GM19455 (cell line): ENCODE measurements at regions not wholly inside any gene's neighbourhood (a gene's known extent, or its start where the extent isn't known, plus 50 kb on each side); places are given as distances from the start of the nearest gene placed in this dataset.
"Not testable (repeated sequence)": the region's sequence is repeated elsewhere in the genome, so short reads cannot be mapped to it uniquely, and the experiment has no call there.

Experiments
- ATAC-seq: cut with Tn5 transposase; IDR thresholded peaks from one replicate; pipeline ENCODE4 v1.9.1; 2021; ENCODE audit not compliant: unreplicated experiment

DNA sequence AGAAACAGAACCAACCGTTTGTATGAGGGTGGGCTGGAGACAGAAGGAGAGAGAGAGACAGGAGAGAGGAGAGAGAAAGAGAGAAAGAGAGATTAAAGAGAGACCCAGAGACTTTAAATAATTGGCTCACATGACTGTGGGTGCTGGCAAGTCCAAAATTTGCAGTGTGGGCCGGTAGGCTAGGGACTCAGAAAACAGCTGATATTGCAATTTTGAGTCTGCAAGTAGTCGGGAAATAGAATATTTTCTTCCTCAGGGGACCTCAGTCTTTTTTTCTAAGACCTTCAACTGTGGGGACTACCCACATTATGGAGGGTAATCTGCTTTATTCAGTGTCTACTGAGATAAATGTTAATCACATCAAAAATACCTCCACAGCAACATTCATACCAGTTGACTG is 1439.0 kb downstream of the CDH11 start:
- no peak for ATAC-seq

DNA sequence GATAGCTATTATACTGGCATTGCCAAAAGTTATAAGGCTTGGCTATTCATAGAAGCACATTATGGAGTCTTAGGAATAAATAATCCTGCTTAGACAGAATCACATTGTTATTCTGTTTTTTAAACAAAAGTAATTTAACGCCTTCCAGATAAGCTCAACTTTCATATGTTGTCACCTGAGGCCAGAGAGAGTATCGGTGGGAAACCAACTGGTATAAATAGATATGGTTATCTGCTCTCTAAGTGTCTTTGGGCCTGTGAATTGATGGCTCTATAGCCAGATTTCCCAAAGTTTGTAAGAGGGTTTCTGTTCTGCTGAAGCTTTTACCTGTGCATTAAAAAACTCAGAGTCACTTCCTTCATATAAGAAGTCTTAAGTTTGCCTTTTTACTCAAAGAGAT is 1449.4 kb downstream of the CDH11 start:
- no peak for ATAC-seq

DNA sequence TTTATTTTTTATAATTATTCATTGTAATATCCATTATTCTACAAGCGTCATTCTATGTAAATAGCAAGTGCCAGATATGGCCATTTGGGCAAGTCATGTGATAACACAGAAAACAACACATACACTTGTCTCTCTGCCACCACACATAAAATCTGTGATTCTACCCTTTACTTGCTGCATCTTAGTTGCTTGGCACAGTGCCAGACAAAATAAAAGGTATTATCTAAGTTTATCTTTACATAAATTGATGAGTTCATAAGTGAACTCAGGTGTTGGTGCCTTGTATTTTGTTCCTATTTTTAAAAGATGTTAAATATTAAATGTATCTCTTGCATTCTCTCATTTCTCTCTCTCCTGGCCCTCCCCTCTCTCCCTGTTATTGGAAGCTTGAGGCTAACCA is 1458.7 kb downstream of the CDH11 start:
- ATAC-seq, result no peak

DNA sequence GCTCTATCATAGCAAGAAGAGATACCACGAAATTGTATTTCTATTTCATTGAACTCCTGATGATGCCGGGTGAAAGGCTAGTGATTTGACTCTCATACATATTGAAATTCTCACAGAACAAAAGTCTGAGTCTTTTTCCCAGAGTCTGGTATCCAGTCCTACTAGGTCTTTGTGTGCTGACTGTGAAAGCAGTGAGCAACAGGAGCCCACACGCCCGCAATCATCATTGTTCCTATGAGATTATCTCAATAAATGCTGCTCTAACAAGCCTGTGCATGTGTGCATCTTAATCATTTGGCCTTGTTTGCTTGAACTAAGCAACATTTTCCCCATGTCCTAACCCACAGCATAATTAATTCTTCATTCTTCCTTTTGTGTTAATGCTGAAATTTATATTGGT is 1466.0 kb downstream of the CDH11 start:
- ATAC-seq, result no peak

DNA sequence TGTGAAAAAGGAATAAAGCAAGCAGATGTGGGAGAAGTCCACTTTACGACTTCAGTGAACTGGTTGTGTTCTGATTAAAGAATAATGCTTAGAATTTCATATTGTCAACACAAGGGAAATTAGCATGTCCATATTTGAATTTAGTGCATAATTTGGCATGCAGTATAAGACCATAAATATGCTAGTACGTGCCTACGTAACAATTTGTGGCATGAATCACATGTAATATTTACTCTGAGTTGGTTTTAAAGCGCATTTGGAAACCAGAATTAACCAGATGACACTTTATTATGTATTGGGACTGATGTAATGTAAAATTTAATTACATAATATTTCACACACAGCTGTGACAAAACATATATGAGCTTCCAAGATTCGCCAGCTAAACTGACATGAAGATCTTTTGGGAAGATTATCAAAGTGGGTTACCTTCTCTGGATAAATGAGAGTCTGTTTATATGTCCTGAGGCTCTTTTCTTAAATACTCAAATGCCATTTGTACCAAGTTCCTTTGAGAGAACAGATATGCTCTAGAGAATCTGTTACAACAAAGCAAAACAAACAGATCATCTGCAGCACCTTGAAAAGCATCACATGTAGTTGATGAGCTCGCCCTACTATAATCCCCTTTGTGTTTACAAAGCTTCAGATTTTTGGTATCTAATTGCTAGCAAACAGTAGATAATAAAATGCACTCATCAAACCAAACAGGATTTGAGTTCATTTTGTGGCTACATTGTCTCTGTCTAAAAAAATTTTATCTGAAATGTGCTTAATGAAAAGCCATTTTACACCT is 1468.6 kb downstream of the CDH11 start:
- no peak for ATAC-seq

DNA sequence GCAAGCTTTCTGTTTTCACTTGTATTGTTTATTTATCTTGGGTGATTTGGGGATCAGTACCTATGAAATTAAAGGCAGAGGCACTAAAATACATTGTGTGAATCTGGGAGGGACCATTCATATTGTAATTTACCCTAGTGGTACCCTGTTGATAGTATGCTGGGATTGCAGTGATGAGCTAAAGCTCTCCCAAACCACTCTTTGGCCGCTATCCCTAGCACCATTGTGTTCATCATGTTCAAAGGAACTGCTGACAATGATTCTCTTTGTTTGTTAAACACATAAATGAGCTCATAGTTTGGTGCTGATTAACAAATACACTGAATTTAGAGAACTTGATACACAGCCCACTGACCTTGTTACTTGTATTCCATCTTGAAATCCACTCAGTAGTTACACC is 1469.8 kb downstream of the CDH11 start:
- no peak for ATAC-seq

DNA sequence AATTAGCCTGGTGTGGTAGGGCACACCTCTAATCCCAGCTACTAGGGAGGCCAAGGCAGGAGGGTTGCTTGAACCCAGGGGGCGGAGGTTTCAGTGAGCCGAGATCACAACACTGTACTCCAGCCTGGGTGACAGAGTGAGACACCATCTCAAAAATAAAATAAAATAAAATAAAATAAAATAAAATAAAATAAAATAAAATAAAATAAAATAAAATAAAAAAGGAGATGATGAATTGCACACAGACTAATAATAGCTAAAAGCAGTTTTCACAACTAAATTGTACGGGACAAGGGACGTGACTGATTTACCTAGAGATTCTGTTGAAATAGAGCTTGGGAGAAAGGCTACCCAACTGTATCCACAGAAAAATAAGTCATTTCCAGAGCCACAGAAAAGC is 1471.3 kb downstream of the CDH11 start:
- ATAC-seq, result no peak

DNA sequence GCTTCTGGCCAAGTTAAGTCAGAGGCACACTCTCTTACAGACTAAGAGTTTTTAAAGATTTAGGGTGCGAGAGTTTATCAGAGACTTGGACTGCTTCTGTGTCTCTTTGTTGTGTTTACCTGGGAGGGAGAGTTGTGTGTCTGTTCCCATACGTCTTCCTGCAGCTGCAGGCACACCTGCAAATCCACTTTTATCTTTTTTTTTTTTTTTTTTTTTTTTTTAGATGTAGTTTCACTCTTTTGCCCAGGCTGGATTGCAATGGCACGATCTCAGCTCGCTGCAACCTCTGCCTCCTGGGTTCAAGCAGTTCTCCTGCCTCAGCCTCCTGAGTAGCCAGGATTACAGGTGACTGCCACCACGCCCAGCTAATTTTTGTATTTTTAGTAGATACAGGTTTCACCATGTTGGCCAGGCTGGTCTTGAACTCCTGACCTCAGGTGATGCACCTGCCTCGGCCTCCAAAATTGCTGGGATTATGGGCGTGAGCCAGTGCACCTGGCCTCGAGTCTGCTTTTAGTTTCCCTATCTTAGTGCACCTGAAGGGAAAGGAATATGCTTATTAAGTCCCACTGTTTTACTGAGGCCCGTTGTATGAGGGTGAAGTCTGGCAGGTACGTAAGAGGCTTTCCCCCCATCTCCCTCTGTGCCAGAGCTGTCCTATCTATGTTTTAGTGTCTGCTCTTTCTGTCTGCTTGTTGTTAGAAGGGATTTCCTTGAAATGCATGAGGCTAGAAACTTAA is 1488.0 kb downstream of the CDH11 start:
- ATAC-seq, result not testable (repeated sequence)

DNA sequence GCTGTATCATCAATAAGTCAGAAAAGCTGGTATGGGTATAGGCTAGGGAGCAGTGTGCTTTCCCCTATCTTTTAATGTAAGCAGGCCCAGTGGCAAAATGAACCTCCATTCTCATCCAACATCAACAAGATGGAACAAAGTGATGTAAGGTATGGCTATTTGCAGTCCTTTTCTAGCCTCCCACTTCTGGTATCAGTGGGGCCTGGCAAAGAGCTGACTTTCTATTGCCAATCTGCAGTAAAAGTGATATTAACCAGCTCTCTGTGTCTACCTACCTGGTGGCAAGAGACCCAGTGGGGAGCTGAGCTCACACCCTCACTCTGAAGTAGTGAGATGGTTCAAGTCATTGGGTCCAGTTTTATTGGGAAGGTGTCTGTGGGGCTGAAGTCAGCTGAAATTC is 1492.6 kb downstream of the CDH11 start:
- no peak for ATAC-seq

DNA sequence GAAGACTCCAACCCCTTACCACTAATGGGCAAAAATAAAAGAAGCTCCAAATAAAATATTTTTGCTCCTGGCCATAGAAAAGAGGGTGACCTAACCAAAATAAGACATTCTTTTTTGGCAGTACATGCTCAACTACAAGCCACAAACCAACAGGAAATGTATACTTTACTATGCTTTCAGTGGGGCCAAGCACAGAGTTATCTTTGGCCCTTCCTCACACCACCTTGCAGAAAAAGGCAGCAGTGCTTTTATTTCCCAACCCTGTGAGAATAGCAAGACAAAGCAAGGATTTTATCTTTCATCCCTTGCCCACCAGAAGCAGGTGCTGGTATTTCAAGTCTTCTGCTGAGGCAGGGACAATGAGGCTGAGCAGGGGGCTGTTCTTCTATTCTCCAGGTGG is 1493.1 kb downstream of the CDH11 start:
- ATAC-seq, result no peak

DNA sequence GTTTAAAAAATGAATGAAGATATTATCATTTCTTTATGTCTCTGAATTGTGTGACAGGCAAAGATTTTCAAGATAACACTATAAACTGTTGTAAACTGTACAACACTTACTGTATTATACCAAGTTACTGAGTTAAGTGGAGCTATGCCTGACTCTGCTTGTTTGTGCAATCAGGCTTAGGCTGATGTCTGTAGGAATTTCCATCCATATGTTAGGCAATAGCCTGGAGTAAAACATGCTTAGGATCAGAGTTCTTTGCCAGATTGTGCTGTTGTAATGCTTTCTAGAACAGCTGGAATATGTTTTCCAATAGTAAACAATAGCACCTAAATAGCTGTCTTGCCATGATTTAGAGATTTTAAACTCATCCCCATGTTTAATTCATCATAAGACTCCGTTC is 1496.7 kb downstream of the CDH11 start:
- ATAC-seq, result no peak

DNA sequence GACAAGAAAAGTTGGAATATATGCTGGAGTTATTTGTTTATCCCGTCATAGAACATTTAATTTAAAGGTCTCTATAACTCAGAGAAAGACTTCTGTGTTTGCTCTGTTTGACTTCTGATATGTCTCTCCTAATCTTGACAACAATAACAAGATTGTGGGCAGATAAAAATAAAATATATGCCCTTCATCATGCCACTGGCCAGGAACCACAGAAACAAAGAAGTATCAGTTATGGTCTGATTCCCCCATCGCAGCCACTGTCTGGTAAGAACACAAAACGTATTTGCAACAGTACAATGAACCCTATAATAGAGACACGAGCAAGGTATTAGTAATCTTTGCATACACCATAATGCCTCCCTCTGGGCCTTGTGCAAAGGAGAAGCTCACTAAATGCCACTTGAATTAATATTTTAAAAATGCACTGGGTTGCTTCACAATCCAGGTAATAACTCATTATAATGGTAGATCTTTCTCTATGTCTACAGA is 1498.3 kb downstream of the CDH11 start:
- no peak for ATAC-seq

DNA sequence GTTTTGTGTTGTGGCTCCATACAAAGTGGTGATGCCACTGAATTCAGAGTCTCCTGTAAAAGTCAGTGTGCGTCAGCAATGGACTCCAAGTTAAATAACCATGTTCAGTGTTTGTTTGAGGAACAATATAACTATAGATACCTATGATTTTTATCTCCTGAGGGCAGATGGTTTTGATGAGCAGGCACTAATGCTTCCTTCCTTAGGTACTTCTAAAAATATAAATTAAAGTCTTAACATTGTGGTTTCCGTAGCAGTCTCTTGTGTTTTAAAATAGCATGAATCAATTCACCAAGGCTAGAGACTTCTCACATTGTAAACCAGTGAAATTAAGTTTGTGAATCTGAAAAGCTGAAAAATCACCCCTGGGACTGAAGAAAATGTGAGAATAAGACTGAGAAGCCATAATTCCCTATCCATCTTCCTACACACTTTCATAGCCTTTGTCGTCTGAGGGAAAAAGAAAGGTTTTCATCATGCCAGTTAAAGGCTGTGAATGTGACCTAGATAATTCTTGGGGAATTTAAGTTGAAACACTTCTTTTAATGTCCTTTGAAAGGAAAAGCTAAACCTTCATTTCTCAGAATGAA is 1502.9 kb downstream of the CDH11 start:
- ATAC-seq, result no peak

DNA sequence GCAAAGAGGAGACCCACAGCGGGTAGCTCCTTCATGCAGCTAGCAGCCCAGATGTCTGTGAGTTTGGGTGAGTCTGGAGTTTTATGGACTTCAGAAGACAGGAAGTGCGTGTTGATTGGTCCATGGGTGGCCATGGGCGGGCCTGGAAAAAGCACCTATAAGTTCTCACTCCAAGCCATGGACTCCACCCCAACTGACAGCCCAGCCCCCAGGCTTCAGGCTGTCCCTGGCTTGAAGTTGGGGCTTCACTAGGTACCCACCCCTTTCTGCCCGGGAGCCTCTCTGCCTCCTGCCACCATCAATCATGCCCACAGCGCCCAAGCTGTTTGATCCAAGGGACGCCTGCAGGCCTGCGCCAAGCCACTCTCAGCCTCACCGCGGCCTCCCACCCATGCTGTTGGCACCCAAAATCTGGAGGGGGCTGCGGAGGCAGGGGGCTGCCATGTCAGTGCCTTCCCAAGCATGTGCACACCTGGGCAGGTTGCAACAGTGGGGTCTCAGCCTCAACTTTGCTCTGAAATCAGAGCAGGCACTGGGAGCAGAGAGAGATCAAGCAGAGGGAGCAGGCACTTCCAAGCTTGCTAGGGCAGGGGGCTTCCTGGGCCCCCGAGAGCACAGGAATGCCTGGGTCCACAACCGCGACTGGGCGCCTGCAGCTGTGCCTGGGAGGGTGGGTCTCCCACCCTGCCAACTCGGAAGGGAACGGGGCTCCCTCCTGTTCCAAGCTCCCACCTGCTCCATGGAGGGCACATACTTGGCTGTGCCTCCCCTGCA is 1503.7 kb downstream of the CDH11 start:
- ATAC-seq, result no peak

DNA sequence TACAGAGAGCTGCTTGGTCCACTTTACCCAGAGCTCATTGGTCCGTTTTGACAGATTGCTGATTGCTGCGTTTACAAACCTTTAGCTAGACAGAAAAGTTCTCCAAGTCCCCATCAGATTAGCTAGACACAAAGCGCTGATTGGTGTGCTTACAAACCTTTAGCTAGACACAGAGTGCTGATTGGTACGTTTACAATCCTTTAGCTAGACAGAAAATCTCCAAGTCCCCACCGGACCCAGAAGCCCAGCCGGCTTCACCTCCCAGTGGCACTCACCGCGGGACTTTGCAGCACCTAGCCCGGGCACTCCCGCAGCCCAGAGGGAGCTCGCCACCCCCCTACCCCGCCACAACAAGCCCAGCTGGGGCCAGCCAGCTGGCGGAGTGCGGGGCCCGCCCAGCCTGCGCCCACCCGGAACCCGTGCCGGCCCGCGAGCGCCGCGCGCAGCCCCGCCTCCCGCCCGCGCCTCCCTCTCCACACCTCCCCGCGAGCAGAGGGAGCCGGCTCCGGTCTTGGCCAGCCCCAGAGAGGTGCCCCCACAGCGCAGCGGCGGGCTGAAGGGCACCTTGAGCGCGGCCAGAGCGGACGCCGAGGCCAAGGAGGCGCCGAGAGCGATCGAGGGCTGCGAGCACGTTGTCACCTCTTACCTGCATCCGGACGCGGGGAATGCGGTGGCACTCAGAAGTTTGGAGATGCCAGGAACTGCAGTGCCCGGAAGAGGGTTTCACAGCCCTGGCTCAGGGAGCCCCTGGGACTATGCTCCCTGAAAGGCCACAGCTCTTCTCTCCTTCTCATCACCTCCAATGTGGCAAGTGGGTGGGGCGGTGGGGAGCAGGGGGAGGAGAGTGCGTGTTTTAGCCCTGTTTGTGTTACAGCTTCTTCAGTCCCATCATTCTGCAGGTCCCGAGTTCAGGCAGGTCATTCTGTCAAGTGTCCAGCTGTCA is 1504.5 kb downstream of the CDH11 start:
- no peak for ATAC-seq

DNA sequence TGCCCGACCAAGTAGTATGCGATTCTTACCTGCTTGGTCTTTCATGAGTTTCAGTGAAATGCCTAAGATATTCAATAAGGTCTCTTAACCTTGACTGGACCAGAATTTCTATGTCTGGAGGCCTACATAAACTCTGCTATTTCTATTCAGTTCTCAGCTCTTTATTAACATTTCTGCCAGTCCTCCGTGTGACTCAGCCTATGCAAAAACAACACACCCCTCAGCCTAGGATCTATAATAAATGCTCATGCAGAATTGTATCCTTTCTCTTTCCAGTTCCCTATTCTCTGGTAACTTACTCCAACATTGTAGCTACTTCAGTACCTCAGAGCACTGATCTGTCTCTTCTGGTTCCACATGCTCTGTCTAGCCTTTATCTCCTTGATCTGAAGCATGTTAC is 1507.4 kb downstream of the CDH11 start:
- no peak for ATAC-seq

DNA sequence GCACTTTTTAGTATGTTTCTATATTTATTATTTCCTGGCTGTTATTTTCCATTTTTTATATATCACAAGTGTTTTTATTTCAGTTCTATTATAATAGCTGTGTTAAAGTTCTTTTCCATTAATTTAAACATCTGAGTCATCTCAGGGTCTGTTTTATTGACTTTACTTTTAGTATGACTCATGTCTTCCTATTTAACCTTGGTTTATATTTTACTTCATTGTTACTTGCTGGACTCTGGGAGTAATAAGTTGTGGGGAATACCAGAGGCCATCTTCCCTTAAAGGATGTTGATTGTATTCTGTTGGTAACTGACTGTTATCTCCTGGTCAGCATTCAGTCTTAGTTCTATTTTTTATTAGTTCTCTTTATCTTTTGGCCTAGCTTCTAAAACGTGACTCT is 1508.2 kb downstream of the CDH11 start:
- ATAC-seq, result no peak

DNA sequence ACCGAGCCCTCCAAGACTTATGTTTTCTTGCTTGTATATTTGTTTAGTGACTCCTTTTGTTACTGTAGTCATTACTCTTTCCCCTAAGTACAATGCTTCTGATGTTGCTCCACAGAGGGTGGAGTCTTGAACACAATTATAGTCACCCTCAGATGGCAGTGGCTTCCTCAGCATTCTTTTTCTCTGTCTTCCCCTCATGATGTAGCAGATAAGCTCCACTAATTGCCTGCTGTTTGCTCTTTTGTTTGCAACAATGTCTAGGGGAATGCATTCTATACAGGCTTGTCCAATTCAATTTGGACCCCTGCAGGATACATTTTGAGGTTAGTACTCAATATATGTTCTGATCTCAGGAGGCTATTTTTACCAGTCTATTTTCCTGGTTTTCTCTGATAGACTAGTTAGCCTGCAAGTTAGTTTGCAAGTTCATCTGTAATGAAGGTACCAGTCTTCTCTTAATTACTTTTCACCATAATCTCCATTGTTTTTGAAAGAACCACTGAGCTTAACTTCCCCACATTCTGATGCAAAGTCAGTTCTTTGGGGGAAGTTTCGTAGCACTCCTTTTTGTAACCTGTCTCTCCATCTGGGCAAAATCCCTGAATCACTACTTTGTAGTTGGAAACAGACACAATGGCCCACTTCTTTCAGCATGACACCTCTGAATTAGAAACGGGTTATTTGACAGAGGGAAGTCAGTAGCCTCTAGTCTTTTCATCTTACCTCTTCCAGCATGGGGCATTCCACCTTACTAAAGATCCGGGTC is 1509.2 kb downstream of the CDH11 start:
- ATAC-seq, result no peak

DNA sequence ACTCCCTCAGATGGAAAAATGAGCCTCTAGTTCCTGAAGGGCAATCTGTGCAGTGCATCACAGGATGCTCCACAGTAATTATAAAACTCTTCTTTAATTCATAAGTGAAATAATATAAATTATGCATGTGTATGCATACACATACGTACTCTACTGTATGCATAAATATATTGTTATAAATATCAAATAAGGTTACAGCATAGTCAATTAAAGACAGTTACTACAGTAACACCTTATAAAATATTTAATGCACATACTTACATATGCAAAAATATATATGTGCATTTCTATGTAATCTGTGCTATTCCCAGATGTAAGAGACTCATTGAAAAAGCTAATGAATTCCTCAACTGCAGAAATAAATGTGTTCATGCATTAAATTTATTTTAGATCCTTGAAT is 1515.1 kb downstream of the CDH11 start:
- ATAC-seq, result no peak
